ENCODE measurements at regions not wholly inside any gene's neighbourhood (a gene's known extent, or its start where the extent isn't known, plus 50 kb on each side); places are given as distances from the start of the nearest gene placed in this dataset.

- Histone ChIP-seq H3K27me3 (ENCODE audit: control insufficient read depth in 2 of 2, insufficient read depth in 2 of 2, low read length in 2 of 2) (no peaks in the 10 kb centered on the region), H3K4me1 (ENCODE audit: control insufficient read depth in 2 of 2, insufficient read depth in 2 of 2, low read length in 2 of 2) (no peaks in the 10 kb centered on the region), H3K36me3 (ENCODE audit: control insufficient read depth in 2 of 2, insufficient read depth in 2 of 2, low read length in 2 of 2) (no peaks in the 10 kb centered on the region), H3K9ac (ENCODE audit: low read depth in 1 of 2, low read length in 2 of 2) (no peak overlapping the region), H3K4me3 (ENCODE audit: low read length in 2 of 2) (no peak overlapping the region), H3K27ac (ENCODE audit: low read depth in 2 of 2, low read length in 2 of 2) (no peak overlapping the region), H3K9me3 (ENCODE audit: control insufficient read depth in 2 of 2, low read length in 2 of 2) (no peaks in the 10 kb centered on the region)
These were observed 151.7 kb upstream of the TSHZ3 start for GRCh38 chr19:31500946-31501345.

- H3K27me3 ChIP-seq (ENCODE audit: control insufficient read depth in 2 of 2, insufficient read depth in 2 of 2, low read length in 2 of 2): no peaks in the 10 kb centered on the region
- H3K4me1 ChIP-seq (ENCODE audit: control insufficient read depth in 2 of 2, insufficient read depth in 2 of 2, low read length in 2 of 2): no peaks in the 10 kb centered on the region
- no peaks in the 10 kb centered on the region for H3K36me3 ChIP-seq (ENCODE audit: control insufficient read depth in 2 of 2, insufficient read depth in 2 of 2, low read length in 2 of 2)
- no peaks in the 10 kb centered on the region for H3K9me3 ChIP-seq (ENCODE audit: control insufficient read depth in 2 of 2, low read length in 2 of 2)
- H3K4me3 ChIP-seq (ENCODE audit: low read length in 2 of 2): no peak overlapping the region
- H3K27ac ChIP-seq (ENCODE audit: low read depth in 2 of 2, low read length in 2 of 2): no peak overlapping the region
- no peak overlapping the region for H3K9ac ChIP-seq (ENCODE audit: low read depth in 1 of 2, low read length in 2 of 2)
These were observed 152.4 kb upstream of the TSHZ3 start for GRCh38 chr19:31501427-31502195.

GRCh38 chr19:31502536-31503170, 153.4 kb upstream of the TSHZ3 start:
- Histone ChIP-seq H3K4me1 (ENCODE audit: control insufficient read depth in 2 of 2, insufficient read depth in 2 of 2, low read length in 2 of 2) (no peaks in the 10 kb centered on the region), H3K27me3 (ENCODE audit: control insufficient read depth in 2 of 2, insufficient read depth in 2 of 2, low read length in 2 of 2) (no peaks in the 10 kb centered on the region), H3K9ac (ENCODE audit: low read depth in 1 of 2, low read length in 2 of 2) (no peak overlapping the region), H3K4me3 (ENCODE audit: low read length in 2 of 2) (no peak overlapping the region), H3K27ac (ENCODE audit: low read depth in 2 of 2, low read length in 2 of 2) (no peak overlapping the region), H3K36me3 (ENCODE audit: control insufficient read depth in 2 of 2, insufficient read depth in 2 of 2, low read length in 2 of 2) (no peaks in the 10 kb centered on the region), H3K9me3 (ENCODE audit: control insufficient read depth in 2 of 2, low read length in 2 of 2) (no peaks in the 10 kb centered on the region)

GRCh38 chr19:31503211-31503610, 154.0 kb upstream of the TSHZ3 start:
- no peak overlapping the region for H3K4me3 ChIP-seq (ENCODE audit: low read length in 2 of 2)

GRCh38 chr19:31504221-31504620, 155.0 kb upstream of the TSHZ3 start:
- Histone ChIP-seq H3K36me3 (ENCODE audit: control insufficient read depth in 2 of 2, insufficient read depth in 2 of 2, low read length in 2 of 2) (no peaks in the 10 kb centered on the region), H3K27ac (ENCODE audit: low read depth in 2 of 2, low read length in 2 of 2) (no peak overlapping the region), H3K9ac (ENCODE audit: low read depth in 1 of 2, low read length in 2 of 2) (no peak overlapping the region), H3K4me1 (ENCODE audit: control insufficient read depth in 2 of 2, insufficient read depth in 2 of 2, low read length in 2 of 2) (no peaks in the 10 kb centered on the region), H3K27me3 (ENCODE audit: control insufficient read depth in 2 of 2, insufficient read depth in 2 of 2, low read length in 2 of 2) (no peaks in the 10 kb centered on the region), H3K4me3 (ENCODE audit: low read length in 2 of 2) (no peak overlapping the region), H3K9me3 (ENCODE audit: control insufficient read depth in 2 of 2, low read length in 2 of 2) (no peaks in the 10 kb centered on the region)

More at GRCh38 chr19:31503211-31503610, 154.0 kb upstream of the TSHZ3 start:
- no peak overlapping the region for H3K9ac ChIP-seq (ENCODE audit: low read depth in 1 of 2, low read length in 2 of 2)
- H3K9me3 ChIP-seq (ENCODE audit: control insufficient read depth in 2 of 2, low read length in 2 of 2): no peaks in the 10 kb centered on the region
- no peaks in the 10 kb centered on the region for H3K36me3 ChIP-seq (ENCODE audit: control insufficient read depth in 2 of 2, insufficient read depth in 2 of 2, low read length in 2 of 2)
- H3K4me1 ChIP-seq (ENCODE audit: control insufficient read depth in 2 of 2, insufficient read depth in 2 of 2, low read length in 2 of 2): no peaks in the 10 kb centered on the region
- no peak overlapping the region for H3K27ac ChIP-seq (ENCODE audit: low read depth in 2 of 2, low read length in 2 of 2)
- H3K27me3 ChIP-seq (ENCODE audit: control insufficient read depth in 2 of 2, insufficient read depth in 2 of 2, low read length in 2 of 2): no peaks in the 10 kb centered on the region

- Histone ChIP-seq H3K9me3 (ENCODE audit: control insufficient read depth in 2 of 2, low read length in 2 of 2) (no peaks in the 10 kb centered on the region), H3K27ac (ENCODE audit: low read depth in 2 of 2, low read length in 2 of 2) (no peak overlapping the region), H3K36me3 (ENCODE audit: control insufficient read depth in 2 of 2, insufficient read depth in 2 of 2, low read length in 2 of 2) (no peaks in the 10 kb centered on the region), H3K27me3 (ENCODE audit: control insufficient read depth in 2 of 2, insufficient read depth in 2 of 2, low read length in 2 of 2) (no peaks in the 10 kb centered on the region), H3K4me3 (ENCODE audit: low read length in 2 of 2) (no peak overlapping the region), H3K4me1 (ENCODE audit: control insufficient read depth in 2 of 2, insufficient read depth in 2 of 2, low read length in 2 of 2) (no peaks in the 10 kb centered on the region), H3K9ac (ENCODE audit: low read depth in 1 of 2, low read length in 2 of 2) (no peak overlapping the region)
These were observed 156.3 kb upstream of the TSHZ3 start for GRCh38 chr19:31505596-31505910.

GRCh38 chr19:31506102-31506501, 156.9 kb upstream of the TSHZ3 start:
- H3K36me3 ChIP-seq (ENCODE audit: control insufficient read depth in 2 of 2, insufficient read depth in 2 of 2, low read length in 2 of 2): no peaks in the 10 kb centered on the region
- H3K27ac ChIP-seq (ENCODE audit: low read depth in 2 of 2, low read length in 2 of 2): no peak overlapping the region
- no peak overlapping the region for H3K9ac ChIP-seq (ENCODE audit: low read depth in 1 of 2, low read length in 2 of 2)
- H3K27me3 ChIP-seq (ENCODE audit: control insufficient read depth in 2 of 2, insufficient read depth in 2 of 2, low read length in 2 of 2): no peaks in the 10 kb centered on the region
- H3K4me3 ChIP-seq (ENCODE audit: low read length in 2 of 2): no peak overlapping the region
- H3K9me3 ChIP-seq (ENCODE audit: control insufficient read depth in 2 of 2, low read length in 2 of 2): no peaks in the 10 kb centered on the region
- no peaks in the 10 kb centered on the region for H3K4me1 ChIP-seq (ENCODE audit: control insufficient read depth in 2 of 2, insufficient read depth in 2 of 2, low read length in 2 of 2)

GRCh38 chr19:31510635-31511034, 161.4 kb upstream of the TSHZ3 start:
- Histone ChIP-seq H3K36me3 (ENCODE audit: control insufficient read depth in 2 of 2, insufficient read depth in 2 of 2, low read length in 2 of 2) (no peaks in the 10 kb centered on the region), H3K27ac (ENCODE audit: low read depth in 2 of 2, low read length in 2 of 2) (no peak overlapping the region)

GRCh38 chr19:31511098-31511497, 161.9 kb upstream of the TSHZ3 start:
- H3K9me3 ChIP-seq (ENCODE audit: control insufficient read depth in 2 of 2, low read length in 2 of 2): no peaks in the 10 kb centered on the region
- no peak overlapping the region for H3K9ac ChIP-seq (ENCODE audit: low read depth in 1 of 2, low read length in 2 of 2)
- H3K4me1 ChIP-seq (ENCODE audit: control insufficient read depth in 2 of 2, insufficient read depth in 2 of 2, low read length in 2 of 2): no peaks in the 10 kb centered on the region
- no peak overlapping the region for H3K4me3 ChIP-seq (ENCODE audit: low read length in 2 of 2)
- H3K27me3 ChIP-seq (ENCODE audit: control insufficient read depth in 2 of 2, insufficient read depth in 2 of 2, low read length in 2 of 2): no peaks in the 10 kb centered on the region
- no peaks in the 10 kb centered on the region for H3K36me3 ChIP-seq (ENCODE audit: control insufficient read depth in 2 of 2, insufficient read depth in 2 of 2, low read length in 2 of 2)
- no peak overlapping the region for H3K27ac ChIP-seq (ENCODE audit: low read depth in 2 of 2, low read length in 2 of 2)

More at GRCh38 chr19:31510635-31511034, 161.4 kb upstream of the TSHZ3 start:
- Histone ChIP-seq H3K9ac (ENCODE audit: low read depth in 1 of 2, low read length in 2 of 2) (no peak overlapping the region), H3K27me3 (ENCODE audit: control insufficient read depth in 2 of 2, insufficient read depth in 2 of 2, low read length in 2 of 2) (no peaks in the 10 kb centered on the region), H3K4me1 (ENCODE audit: control insufficient read depth in 2 of 2, insufficient read depth in 2 of 2, low read length in 2 of 2) (no peaks in the 10 kb centered on the region), H3K9me3 (ENCODE audit: control insufficient read depth in 2 of 2, low read length in 2 of 2) (no peaks in the 10 kb centered on the region), H3K4me3 (ENCODE audit: low read length in 2 of 2) (no peak overlapping the region)

GRCh38 chr19:31511696-31512095, 162.5 kb upstream of the TSHZ3 start:
- no peaks in the 10 kb centered on the region for H3K9me3 ChIP-seq (ENCODE audit: control insufficient read depth in 2 of 2, low read length in 2 of 2)
- no peaks in the 10 kb centered on the region for H3K4me1 ChIP-seq (ENCODE audit: control insufficient read depth in 2 of 2, insufficient read depth in 2 of 2, low read length in 2 of 2)
- H3K27me3 ChIP-seq (ENCODE audit: control insufficient read depth in 2 of 2, insufficient read depth in 2 of 2, low read length in 2 of 2): no peaks in the 10 kb centered on the region
- H3K4me3 ChIP-seq (ENCODE audit: low read length in 2 of 2): no peak overlapping the region
- H3K27ac ChIP-seq (ENCODE audit: low read depth in 2 of 2, low read length in 2 of 2): no peak overlapping the region
- H3K36me3 ChIP-seq (ENCODE audit: control insufficient read depth in 2 of 2, insufficient read depth in 2 of 2, low read length in 2 of 2): no peaks in the 10 kb centered on the region
- H3K9ac ChIP-seq (ENCODE audit: low read depth in 1 of 2, low read length in 2 of 2): no peak overlapping the region
